Calu3 (cell line): ENCODE measurements at regions not wholly inside any gene's neighbourhood (a gene's known extent, or its start where the extent isn't known, plus 50 kb on each side); places are given as distances from the start of the nearest gene placed in this dataset.

Source experiments
- BruUV-seq: library from RNA; stranded (reverse); fragments of 400-500 nt; replicated peaks from 2 replicates; lab custom pipeline; 2021; lab: Mats Ljungman, UMichigan
- CTCF ChIA-PET: fragments of 300-600 bp; sonication (Branson Sonifier 250); formaldehyde crosslinking; loops from one replicate; lab custom pipeline; 2022; ENCODE audit warnings: antibody characterized with exemption; lab: Charles Lee
- DNase-seq: peaks from one replicate; pipeline ENCODE4 v3.0.0; 2022
- H3K27ac Mint-ChIP-seq: one replicate; pipeline ENCODE4 v1.8.0; 2022; ENCODE audit warnings: mixed read lengths; ENCODE audit not compliant: unreplicated experiment
- H3K27me3 Mint-ChIP-seq: one replicate; pipeline ENCODE4 v1.8.0; 2022; ENCODE audit warnings: mixed read lengths; ENCODE audit not compliant: unreplicated experiment
- H3K36me3 Mint-ChIP-seq: one replicate; pipeline ENCODE4 v1.8.0; 2022; ENCODE audit warnings: mild to moderate bottlenecking, moderate library complexity, mixed read lengths; ENCODE audit not compliant: insufficient read depth, unreplicated experiment
- H3K4me1 Mint-ChIP-seq: one replicate; pipeline ENCODE4 v1.8.0; 2022; ENCODE audit warnings: mild to moderate bottlenecking, low read depth, mixed read lengths; ENCODE audit not compliant: unreplicated experiment
- H3K4me3 Mint-ChIP-seq: one replicate; pipeline ENCODE4 v1.8.0; 2022; ENCODE audit warnings: mild to moderate bottlenecking, low read depth, moderate library complexity, mixed read lengths; ENCODE audit not compliant: unreplicated experiment
- H3K9me3 Mint-ChIP-seq: one replicate; pipeline ENCODE4 v1.8.0; 2022; ENCODE audit warnings: low read depth, mixed read lengths; ENCODE audit not compliant: unreplicated experiment
- intact Hi-C: fragments of 100-400 bp; cut with micrococcal nuclease; formaldehyde crosslinking; loops from one replicate; pipeline ENCODE4 v1.10.0; 2022; ENCODE audit not compliant: unreplicated experiment
- TF ChIP-seq, protein P1 (sequence below): fragments of 200-600 bp; IDR thresholded peaks from one replicate; pipeline ENCODE4 v1.8.0; 2022; ENCODE audit warnings: antibody characterized with exemption; ENCODE audit not compliant: unreplicated experiment

DNA sequence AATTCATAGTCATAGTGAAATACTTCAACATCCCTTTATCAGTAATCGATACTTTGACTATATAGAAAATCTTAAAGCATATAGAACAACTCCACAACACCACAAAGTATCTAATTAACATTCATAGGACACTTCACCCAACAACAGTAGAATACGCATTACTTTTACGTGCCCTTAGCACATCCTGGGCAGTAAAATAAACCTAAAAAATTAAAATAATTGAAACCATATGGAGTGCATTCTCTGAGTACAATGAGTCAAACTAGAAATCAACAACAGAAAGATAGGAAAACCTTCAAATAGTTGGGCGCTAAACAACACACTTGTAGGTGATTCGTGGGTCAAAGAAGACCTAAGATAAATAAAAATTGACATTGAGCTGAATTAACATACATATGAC lies 442.9 kb downstream of the SUCLG1 start:
- CTCF ChIA-PET = no interaction called here
- Mint-ChIP-seq H3K9me3 (peaks cover 2% of the 10 kb centered on the region), H3K36me3 (no peaks in the 10 kb centered on the region), H3K27me3 (no peaks in the 10 kb centered on the region), H3K4me3 (no peak overlapping the region), H3K4me1 (no peaks in the 10 kb centered on the region), H3K27ac (no peak overlapping the region)
- BruUV-seq = no TSS peak
- no peak for DNase-seq
- TF ChIP-seq, protein P1, sequence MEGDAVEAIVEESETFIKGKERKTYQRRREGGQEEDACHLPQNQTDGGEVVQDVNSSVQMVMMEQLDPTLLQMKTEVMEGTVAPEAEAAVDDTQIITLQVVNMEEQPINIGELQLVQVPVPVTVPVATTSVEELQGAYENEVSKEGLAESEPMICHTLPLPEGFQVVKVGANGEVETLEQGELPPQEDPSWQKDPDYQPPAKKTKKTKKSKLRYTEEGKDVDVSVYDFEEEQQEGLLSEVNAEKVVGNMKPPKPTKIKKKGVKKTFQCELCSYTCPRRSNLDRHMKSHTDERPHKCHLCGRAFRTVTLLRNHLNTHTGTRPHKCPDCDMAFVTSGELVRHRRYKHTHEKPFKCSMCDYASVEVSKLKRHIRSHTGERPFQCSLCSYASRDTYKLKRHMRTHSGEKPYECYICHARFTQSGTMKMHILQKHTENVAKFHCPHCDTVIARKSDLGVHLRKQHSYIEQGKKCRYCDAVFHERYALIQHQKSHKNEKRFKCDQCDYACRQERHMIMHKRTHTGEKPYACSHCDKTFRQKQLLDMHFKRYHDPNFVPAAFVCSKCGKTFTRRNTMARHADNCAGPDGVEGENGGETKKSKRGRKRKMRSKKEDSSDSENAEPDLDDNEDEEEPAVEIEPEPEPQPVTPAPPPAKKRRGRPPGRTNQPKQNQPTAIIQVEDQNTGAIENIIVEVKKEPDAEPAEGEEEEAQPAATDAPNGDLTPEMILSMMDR = no peak
- intact Hi-C loops = no loop called here

DNA sequence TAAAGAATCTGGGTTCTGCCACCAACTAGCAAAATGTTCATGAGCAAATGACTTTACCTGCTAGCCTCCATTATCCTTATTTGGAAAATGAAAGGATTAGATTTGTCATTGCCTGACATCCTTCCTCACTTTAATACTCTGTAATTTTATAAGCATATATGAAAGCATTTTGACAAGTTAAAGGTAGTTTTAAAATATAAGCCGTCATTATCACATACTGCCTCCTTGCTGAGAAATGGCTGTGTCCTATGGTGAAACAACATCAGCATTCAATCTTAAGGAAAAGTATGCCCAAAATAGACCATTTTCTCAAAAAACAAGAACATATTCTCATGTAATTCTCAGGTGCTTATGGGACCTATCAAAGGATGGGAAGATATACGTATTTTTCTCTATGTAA lies 461.2 kb downstream of the SUCLG1 start:
- Mint-ChIP-seq H3K9me3 (no peaks in the 10 kb centered on the region), H3K27ac (no peak overlapping the region), H3K4me3 (no peak overlapping the region), H3K36me3 (no peaks in the 10 kb centered on the region), H3K27me3 (no peaks in the 10 kb centered on the region), H3K4me1 (no peaks in the 10 kb centered on the region)
- TF ChIP-seq, protein P1 = no peak
- no TSS peak for BruUV-seq
- DNase-seq = no peak
- intact Hi-C loops = no loop called here
- CTCF ChIA-PET = no interaction called here

DNA sequence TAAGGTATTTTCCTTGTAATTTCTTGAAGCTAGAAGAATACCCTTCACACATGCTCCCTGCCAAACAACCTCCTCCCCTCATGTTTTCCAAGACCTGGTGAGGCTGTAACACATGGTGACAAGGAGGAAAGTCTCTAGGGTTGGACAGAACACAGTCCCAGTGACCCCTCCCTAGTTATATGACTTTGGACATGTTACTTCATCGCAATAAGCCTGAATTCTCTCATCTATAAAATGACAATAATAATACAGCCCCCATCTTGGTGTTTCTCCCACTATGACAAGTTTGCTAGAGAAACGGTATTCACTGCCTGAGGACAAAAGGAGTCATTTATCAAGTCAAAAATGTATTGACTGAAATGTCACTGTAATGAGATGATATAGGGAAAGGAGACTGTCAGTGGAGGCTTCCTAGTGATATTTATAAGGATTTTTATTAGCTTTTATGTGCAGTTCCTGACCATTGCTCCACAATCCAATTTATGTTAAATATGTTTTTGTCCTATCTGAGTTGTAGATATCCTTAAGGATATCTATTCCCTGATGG lies 464.4 kb downstream of the SUCLG1 start:
- no peaks in the 10 kb centered on the region for H3K27me3 Mint-ChIP-seq
- TF ChIP-seq, protein P1 = no peak
- no TSS peak for BruUV-seq
- CTCF ChIA-PET = no interaction called here
- DNase-seq = no peak
- H3K4me3 Mint-ChIP-seq = no peak overlapping the region
- no peaks in the 10 kb centered on the region for H3K9me3 Mint-ChIP-seq
- no peaks in the 10 kb centered on the region for H3K4me1 Mint-ChIP-seq
- intact Hi-C loops = no loop called here
- no peaks in the 10 kb centered on the region for H3K36me3 Mint-ChIP-seq
- no peak overlapping the region for H3K27ac Mint-ChIP-seq

DNA sequence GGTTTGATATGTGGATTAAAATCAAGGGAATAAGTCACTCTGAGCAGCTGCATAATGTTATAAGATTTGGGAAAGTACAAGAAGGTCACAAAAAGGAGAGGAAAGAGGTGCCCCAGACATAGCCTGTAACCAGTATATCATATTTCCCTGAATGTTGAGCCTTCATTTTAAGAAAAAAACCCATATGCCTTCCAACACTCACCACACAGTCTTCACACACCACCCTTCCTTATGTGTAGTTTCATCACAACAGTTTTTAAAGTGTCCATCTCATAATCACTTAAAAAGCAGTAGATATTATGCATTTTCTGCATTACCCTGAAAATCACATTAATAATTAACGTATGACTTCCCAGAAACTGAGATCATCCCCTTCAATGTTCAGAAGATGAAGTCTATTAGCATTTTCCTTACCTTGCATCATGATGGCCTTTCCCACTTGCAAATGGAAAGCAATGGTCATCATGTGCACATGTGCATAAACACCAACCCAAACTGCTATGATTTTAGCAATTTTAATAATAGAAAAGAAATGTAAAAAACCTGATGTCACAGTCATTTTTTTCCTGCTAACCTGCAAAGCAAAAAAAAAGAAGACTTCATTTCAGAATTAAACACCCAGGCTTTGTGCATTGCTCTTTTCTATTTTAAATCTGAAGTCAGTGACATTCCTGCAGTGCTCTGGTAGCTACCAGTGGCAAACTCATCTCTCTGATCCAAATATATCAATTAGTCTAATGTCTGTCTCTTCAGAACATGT lies 465.0 kb downstream of the SUCLG1 start:
- DNase-seq = no peak
- H3K36me3 Mint-ChIP-seq = no peaks in the 10 kb centered on the region
- intact Hi-C loops = no loop called here
- H3K27ac Mint-ChIP-seq = no peak overlapping the region
- no peaks in the 10 kb centered on the region for H3K4me1 Mint-ChIP-seq
- CTCF ChIA-PET = no interaction called here
- TF ChIP-seq, protein P1 = no peak
- BruUV-seq = no TSS peak
- H3K9me3 Mint-ChIP-seq = no peaks in the 10 kb centered on the region
- H3K27me3 Mint-ChIP-seq = no peaks in the 10 kb centered on the region
- H3K4me3 Mint-ChIP-seq = no peak overlapping the region
